ENCODE measurements at regions not wholly inside any gene's neighbourhood (a gene's known extent, or its start where the extent isn't known, plus 50 kb on each side); places are given as distances from the start of the nearest gene placed in this dataset.

GRCh38 chr1:201691716-201692554 is 137.0 kb upstream of the IPO9 start:
- no peak for TF ChIP-seq CTCF (IDR thresholded peaks at IDR 0.05)
- ATAC-seq (peak in 1 of 8 donors; percentile 32), DNase-seq (no peak)
- intact Hi-C loops (cut with DNase I), result loop anchor here in 5 of 10 donors (5.0 to 10.0 kb wide), 4 partner anchors 35 to 47 kb away; no protein-coding TSS in a partner anchor
- Histone ChIP-seq H3K4me3 (no peak overlapping the region), H3K9me3 (no peaks in the 10 kb centered on the region), H3K27me3 (no peaks in the 10 kb centered on the region), H3K4me1 (peaks cover 21 to 75% (median 60%) of the 10 kb centered on the region in 9 donors), H3K27ac (peak overlapping the region in 3 of 10 donors; percentile 7 to 79 (median 45)), H3K36me3 (no peaks in the 10 kb centered on the region)
- WGBS, 2 donors, result 62 to 71% methylated on average over 6 of the region's 6 CpGs

- no peak overlapping the region for H3K4me3 ChIP-seq
- peaks cover 23 to 78% (median 64%) of the 10 kb centered on the region in 9 donors for H3K4me1 ChIP-seq
- H3K27ac ChIP-seq, result peak overlapping the region in 4 of 10 donors; percentile 4 to 79 (median 26)
- intact Hi-C loops (cut with DNase I), result loop anchor here in 5 of 10 donors (5.0 to 10.0 kb wide), 4 partner anchors 35 to 48 kb away; no protein-coding TSS in a partner anchor
- no peak for TF ChIP-seq CTCF (IDR thresholded peaks at IDR 0.05)
- no peaks in the 10 kb centered on the region for H3K27me3 ChIP-seq
- H3K36me3 ChIP-seq, result no peaks in the 10 kb centered on the region
- 86% methylated on average over 3 of the region's 3 CpGs for WGBS, 2 donors
- no peaks in the 10 kb centered on the region for H3K9me3 ChIP-seq
- DNase-seq (no peak), ATAC-seq (peak in 2 of 8 donors; percentile 13 to 16)
These were observed 136.2 kb upstream of the IPO9 start for GRCh38 chr1:201692555-201693394.

- Histone ChIP-seq H3K27me3 (no peaks in the 10 kb centered on the region), H3K4me3 (no peak overlapping the region), H3K27ac (peak overlapping the region in 4 of 10 donors; percentile 9 to 79 (median 29)), H3K9me3 (no peaks in the 10 kb centered on the region), H3K4me1 (peaks cover 23 to 79% (median 70%) of the 10 kb centered on the region in 9 donors), H3K36me3 (peaks cover 0 to 5% (median 0%) of the 10 kb centered on the region in 9 donors)
- no peak for DNase-seq
- intact Hi-C loops (cut with DNase I), result loop anchor here in 5 of 10 donors (5.0 to 10.0 kb wide), 4 partner anchors 37 to 49 kb away; no protein-coding TSS in a partner anchor
- no peak for ATAC-seq
- 78 to 81% methylated on average over 8 of the region's 8 CpGs for WGBS, 2 donors
- no peak for TF ChIP-seq CTCF (IDR thresholded peaks at IDR 0.05)
These were observed 134.9 kb upstream of the IPO9 start for GRCh38 chr1:201693890-201694607.

All from heart right ventricle (tissue), 16 donors.